ENCODE measurements at regions not wholly inside any gene's neighbourhood (a gene's known extent, or its start where the extent isn't known, plus 50 kb on each side); places are given as distances from the start of the nearest gene placed in this dataset.

- no peaks in the 10 kb centered on the region for H3K9me3 Mint-ChIP-seq
- intact Hi-C loops (cut with micrococcal nuclease), result no loop called here
- peak overlapping the region; percentile 30 for H3K4me3 Mint-ChIP-seq (ENCODE audit: low read depth)
- H3K27me3 Mint-ChIP-seq (ENCODE audit: low read depth), result peaks cover 67% of the 10 kb centered on the region
- H3K27ac Mint-ChIP-seq, result no peak overlapping the region
- no peaks in the 10 kb centered on the region for H3K36me3 Mint-ChIP-seq (ENCODE audit: low read depth)
- H3K4me1 Mint-ChIP-seq (ENCODE audit: low read depth), result peaks cover 28% of the 10 kb centered on the region
- DNase-seq (ENCODE audit: low spot score), result no peak
Measured at GRCh38 chr15:70474471-70475406, 288.6 kb downstream of the UACA start.

- H3K4me1 Mint-ChIP-seq (ENCODE audit: low read depth), result peaks cover 22% of the 10 kb centered on the region
- no peak for DNase-seq (ENCODE audit: low spot score)
- peaks cover 76% of the 10 kb centered on the region for H3K27me3 Mint-ChIP-seq (ENCODE audit: low read depth)
- no peak overlapping the region for H3K27ac Mint-ChIP-seq
- no peaks in the 10 kb centered on the region for H3K36me3 Mint-ChIP-seq (ENCODE audit: low read depth)
- H3K9me3 Mint-ChIP-seq, result no peaks in the 10 kb centered on the region
- no peak overlapping the region for H3K4me3 Mint-ChIP-seq (ENCODE audit: low read depth)
- intact Hi-C loops (cut with micrococcal nuclease), result no loop called here
Measured at GRCh38 chr15:70473581-70474370, 289.6 kb downstream of the UACA start.

DNA sequence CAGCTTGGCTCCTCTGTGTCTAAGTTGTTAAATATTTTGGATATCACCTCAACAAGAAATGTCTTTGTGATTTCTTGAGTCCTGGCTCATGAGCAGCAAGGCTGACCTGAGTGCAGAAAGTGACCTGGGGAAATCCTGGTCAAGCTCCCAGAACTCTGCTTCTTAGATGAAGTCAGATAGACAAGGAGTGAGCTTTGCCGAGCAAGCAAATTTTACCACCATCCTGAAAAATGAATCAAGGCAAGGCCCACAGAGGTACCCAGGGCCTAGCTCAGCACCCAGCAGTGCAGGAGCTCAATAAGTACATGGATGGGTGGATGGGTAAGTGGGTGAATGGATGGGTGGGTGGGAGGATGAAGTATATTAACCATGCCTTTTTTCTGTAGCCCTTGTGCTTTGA is 291.8 kb downstream of the UACA start:
- Mint-ChIP-seq H3K4me3 (ENCODE audit: low read depth) (no peak overlapping the region), H3K4me1 (ENCODE audit: low read depth) (peaks cover 19% of the 10 kb centered on the region), H3K36me3 (ENCODE audit: low read depth) (no peaks in the 10 kb centered on the region), H3K27ac (no peak overlapping the region), H3K27me3 (ENCODE audit: low read depth) (peaks cover 84% of the 10 kb centered on the region), H3K9me3 (no peaks in the 10 kb centered on the region)
- intact Hi-C loops (cut with micrococcal nuclease), result no loop called here
- no peak for DNase-seq (ENCODE audit: low spot score)

DNA sequence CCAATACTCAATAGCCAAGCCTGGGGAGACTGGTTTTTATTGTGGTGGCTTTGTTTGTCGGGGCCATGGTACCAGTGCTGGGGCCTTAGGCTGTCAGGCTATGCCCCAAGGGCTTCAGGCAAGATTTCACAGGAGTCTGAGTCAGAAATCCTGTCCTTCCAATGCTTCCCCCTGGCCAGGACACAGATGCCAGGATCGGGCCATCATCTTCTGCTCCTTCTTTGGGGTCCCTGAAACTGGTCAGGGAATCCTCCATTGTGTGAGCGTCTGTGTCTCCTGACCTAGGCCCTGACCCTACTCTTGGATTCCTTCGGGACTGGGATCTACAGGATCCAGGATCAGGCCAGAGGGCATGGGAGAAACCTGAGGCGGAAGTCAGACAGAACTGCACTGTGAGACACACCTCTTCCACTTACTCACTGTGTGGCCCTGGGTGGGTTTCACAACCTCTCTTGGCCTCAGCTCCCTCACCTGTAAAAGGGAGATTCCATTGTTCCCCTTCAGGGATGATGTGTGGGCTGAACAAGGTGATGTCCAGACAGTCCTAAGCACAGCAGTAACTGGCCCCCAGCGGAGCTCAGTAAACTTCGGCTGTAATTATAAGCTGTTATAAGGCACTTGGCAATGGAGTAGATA is 292.7 kb downstream of the UACA start:
- H3K4me3 Mint-ChIP-seq (ENCODE audit: low read depth), result no peak overlapping the region

DNA sequence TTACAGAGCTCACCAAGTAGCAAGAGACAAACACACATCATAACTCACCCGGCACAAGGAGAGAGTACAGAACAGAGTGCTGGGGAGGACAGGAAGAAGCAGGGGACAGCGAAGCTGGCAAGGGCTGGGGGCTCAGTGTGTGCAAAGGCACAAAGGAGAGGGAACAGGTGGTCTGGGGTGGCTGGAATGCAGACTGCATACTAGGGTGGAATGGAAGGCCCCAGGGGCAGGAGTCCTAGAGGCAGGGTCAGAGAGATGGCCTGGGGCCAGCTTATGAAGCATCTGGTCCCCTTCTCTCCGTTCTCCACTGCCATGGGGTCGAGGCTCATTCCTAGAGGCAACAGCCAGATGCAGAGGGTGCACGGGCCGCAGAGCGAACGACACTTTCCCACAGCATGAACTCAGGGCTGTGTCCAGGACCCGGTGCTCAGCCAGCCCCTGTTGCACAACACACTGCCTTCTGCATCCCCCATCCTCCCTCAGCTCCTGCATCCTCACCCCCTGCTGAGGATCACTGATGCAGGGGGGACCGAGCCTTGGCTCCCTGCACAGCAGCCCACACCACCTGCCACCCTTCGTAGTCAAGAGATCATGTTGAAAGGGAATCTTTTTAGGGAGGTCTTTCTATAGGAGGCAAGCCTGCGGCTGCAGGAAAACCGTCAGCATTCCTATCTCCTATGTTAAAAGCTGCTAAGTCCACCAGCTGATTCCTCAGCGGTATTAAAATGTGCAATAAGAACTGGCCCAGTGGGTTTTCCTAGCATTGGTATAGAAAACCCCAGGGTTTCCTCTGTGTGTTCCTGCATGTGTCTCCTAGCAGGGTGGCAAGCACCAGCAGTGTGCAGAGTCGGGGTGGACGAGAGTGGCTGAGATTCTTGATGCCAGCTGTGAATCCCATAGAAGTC is 293.5 kb downstream of the UACA start:
- Mint-ChIP-seq H3K36me3 (ENCODE audit: low read depth) (no peaks in the 10 kb centered on the region), H3K4me1 (ENCODE audit: low read depth) (peaks cover 9% of the 10 kb centered on the region), H3K27ac (no peak overlapping the region), H3K4me3 (ENCODE audit: low read depth) (no peak overlapping the region), H3K27me3 (ENCODE audit: low read depth) (peaks cover 81% of the 10 kb centered on the region), H3K9me3 (no peaks in the 10 kb centered on the region)
- intact Hi-C loops (cut with micrococcal nuclease), result no loop called here
- DNase-seq (ENCODE audit: low spot score), result no peak

More for the DNA sequence above, 292.7 kb downstream of the UACA start:
- intact Hi-C loops (cut with micrococcal nuclease), result no loop called here
- Mint-ChIP-seq H3K27ac (no peak overlapping the region), H3K9me3 (no peaks in the 10 kb centered on the region), H3K4me1 (ENCODE audit: low read depth) (peaks cover 16% of the 10 kb centered on the region), H3K36me3 (ENCODE audit: low read depth) (no peaks in the 10 kb centered on the region), H3K27me3 (ENCODE audit: low read depth) (peaks cover 81% of the 10 kb centered on the region)
- no peak for DNase-seq (ENCODE audit: low spot score)

GRCh38 chr15:70469182-70469581 is 294.2 kb downstream of the UACA start:
- no peaks in the 10 kb centered on the region for H3K9me3 Mint-ChIP-seq
- no peaks in the 10 kb centered on the region for H3K36me3 Mint-ChIP-seq (ENCODE audit: low read depth)
- peaks cover 5% of the 10 kb centered on the region for H3K4me1 Mint-ChIP-seq (ENCODE audit: low read depth)
- intact Hi-C loops (cut with micrococcal nuclease), result no loop called here
- peaks cover 83% of the 10 kb centered on the region for H3K27me3 Mint-ChIP-seq (ENCODE audit: low read depth)
- no peak overlapping the region for H3K27ac Mint-ChIP-seq
- DNase-seq (ENCODE audit: low spot score), result no peak
- H3K4me3 Mint-ChIP-seq (ENCODE audit: low read depth), result no peak overlapping the region

DNA sequence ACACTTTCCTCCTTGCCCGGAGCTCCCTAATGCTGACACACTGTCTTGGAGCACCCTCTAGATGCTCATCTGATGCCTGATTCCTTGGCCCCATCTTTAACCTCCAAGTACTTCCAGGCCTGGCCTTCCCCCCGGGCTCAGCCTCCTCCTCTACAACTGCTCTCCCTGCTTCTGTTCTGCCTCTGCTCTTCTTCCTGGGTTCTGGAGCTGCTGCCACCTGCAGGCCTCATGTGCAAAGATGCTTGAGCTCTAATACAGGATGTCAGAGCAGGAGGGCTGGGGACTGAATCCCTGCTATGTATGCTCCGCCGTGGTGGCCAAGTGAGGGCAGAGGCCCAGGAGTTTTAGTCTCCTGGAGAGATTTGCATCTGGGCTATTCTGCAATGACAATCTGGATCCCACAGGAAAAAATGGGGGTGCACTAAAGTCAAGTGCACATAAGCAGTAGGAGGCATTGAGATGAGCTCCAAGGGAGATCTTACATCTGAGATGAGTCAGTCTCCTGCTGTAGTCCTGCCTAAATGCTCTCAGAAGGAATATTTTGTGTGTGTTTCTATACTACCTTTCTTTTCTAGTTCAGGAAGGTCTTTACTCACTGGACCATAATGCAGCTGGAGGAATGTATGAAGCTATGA is 296.3 kb downstream of the UACA start:
- H3K27ac Mint-ChIP-seq, result no peak overlapping the region
- no peak overlapping the region for H3K4me3 Mint-ChIP-seq (ENCODE audit: low read depth)
- DNase-seq (ENCODE audit: low spot score), result no peak
- H3K27me3 Mint-ChIP-seq (ENCODE audit: low read depth), result peaks cover 80% of the 10 kb centered on the region
- no peaks in the 10 kb centered on the region for H3K36me3 Mint-ChIP-seq (ENCODE audit: low read depth)
- peaks cover 8% of the 10 kb centered on the region for H3K4me1 Mint-ChIP-seq (ENCODE audit: low read depth)
- H3K9me3 Mint-ChIP-seq, result no peaks in the 10 kb centered on the region
- intact Hi-C loops (cut with micrococcal nuclease), result no loop called here

- Mint-ChIP-seq H3K36me3 (ENCODE audit: low read depth) (no peaks in the 10 kb centered on the region), H3K27ac (no peak overlapping the region), H3K27me3 (ENCODE audit: low read depth) (peaks cover 79% of the 10 kb centered on the region), H3K9me3 (no peaks in the 10 kb centered on the region), H3K4me1 (ENCODE audit: low read depth) (peaks cover 8% of the 10 kb centered on the region), H3K4me3 (ENCODE audit: low read depth) (no peak overlapping the region)
- no peak for DNase-seq (ENCODE audit: low spot score)
- intact Hi-C loops (cut with micrococcal nuclease), result no loop called here
Measured at GRCh38 chr15:70466305-70466704, 297.1 kb downstream of the UACA start.

DNA sequence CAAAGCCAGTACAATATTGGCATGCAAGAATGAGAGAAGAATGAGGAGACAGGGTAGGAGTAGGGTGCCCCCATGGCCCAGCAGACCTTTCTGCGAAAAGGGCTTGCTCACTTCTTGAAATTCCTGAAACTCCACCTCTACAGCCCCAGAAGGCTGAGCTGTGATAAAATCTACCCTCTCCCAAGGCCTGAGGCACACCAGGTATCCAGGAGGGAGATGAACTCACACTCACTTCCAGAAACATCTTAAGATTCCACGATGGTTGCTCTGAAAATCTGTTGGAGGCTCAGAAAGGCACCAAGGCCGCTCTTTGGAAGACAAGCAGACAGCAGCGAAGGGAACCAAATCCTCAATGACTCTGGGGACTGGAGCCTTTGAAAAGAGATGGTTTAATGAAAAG is 297.5 kb downstream of the UACA start:
- Mint-ChIP-seq H3K4me3 (ENCODE audit: low read depth) (no peak overlapping the region), H3K27me3 (ENCODE audit: low read depth) (peaks cover 82% of the 10 kb centered on the region), H3K36me3 (ENCODE audit: low read depth) (no peaks in the 10 kb centered on the region), H3K4me1 (ENCODE audit: low read depth) (peaks cover 11% of the 10 kb centered on the region), H3K27ac (no peak overlapping the region), H3K9me3 (no peaks in the 10 kb centered on the region)
- intact Hi-C loops (cut with micrococcal nuclease), result no loop called here
- DNase-seq (ENCODE audit: low spot score), result no peak

GRCh38 chr15:70463453-70463834 is 299.9 kb downstream of the UACA start:
- H3K27ac Mint-ChIP-seq, result no peak overlapping the region
- H3K9me3 Mint-ChIP-seq, result no peaks in the 10 kb centered on the region
- no peak for DNase-seq (ENCODE audit: low spot score)
- H3K4me3 Mint-ChIP-seq (ENCODE audit: low read depth), result no peak overlapping the region
- intact Hi-C loops (cut with micrococcal nuclease), result loop anchor here (5.0 kb wide), 1 partner anchor 986 kb away; no protein-coding TSS in a partner anchor
- no peaks in the 10 kb centered on the region for H3K36me3 Mint-ChIP-seq (ENCODE audit: low read depth)
- peaks cover 16% of the 10 kb centered on the region for H3K4me1 Mint-ChIP-seq (ENCODE audit: low read depth)
- peaks cover 74% of the 10 kb centered on the region for H3K27me3 Mint-ChIP-seq (ENCODE audit: low read depth)

- H3K4me3 Mint-ChIP-seq (ENCODE audit: low read depth), result no peak overlapping the region
- peaks cover 70% of the 10 kb centered on the region for H3K27me3 Mint-ChIP-seq (ENCODE audit: low read depth)
- H3K27ac Mint-ChIP-seq, result no peak overlapping the region
- H3K9me3 Mint-ChIP-seq, result no peaks in the 10 kb centered on the region
- peaks cover 15% of the 10 kb centered on the region for H3K4me1 Mint-ChIP-seq (ENCODE audit: low read depth)
- intact Hi-C loops (cut with micrococcal nuclease), result loop anchor here (5.0 kb wide), 1 partner anchor 985 kb away; no protein-coding TSS in a partner anchor
- DNase-seq (ENCODE audit: low spot score), result no peak
- H3K36me3 Mint-ChIP-seq (ENCODE audit: low read depth), result no peaks in the 10 kb centered on the region
Measured at GRCh38 chr15:70461992-70462391, 301.4 kb downstream of the UACA start.

Measured in activated T-helper 2 cell treated with anti-CD3 and anti-CD28 coated beads, Interferon-gamma antibody, Interleukin-2, Interleukin-4, amounts not matched to agents 10 μg/mL and 5 μg/mL and 100 μg/mL, durations not matched to agents 14 hours and 24 hours and 36 hours (primary cell).